ENCODE measurements at regions not wholly inside any gene's neighbourhood (a gene's known extent, or its start where the extent isn't known, plus 50 kb on each side); places are given as distances from the start of the nearest gene placed in this dataset.

- H3K4me2 ChIP-seq (ENCODE audit: low read length), result no peak overlapping the region
- no peaks in the 10 kb centered on the region for H3K79me2 ChIP-seq (ENCODE audit: insufficient read depth, low read length)
- ChIA-PET CTCF (no interaction called here), RAD21 (ENCODE audit: low non-redundant PET in 1 of 2, low total read pairs in 2 of 2, uncharacterized antibody in 2 of 2, unreplicated experiment in 2 of 2) (no interaction called here), POLR2A (no interaction called here)
- intact Hi-C loops (cut with micrococcal nuclease), result no loop called here
- no peaks in the 10 kb centered on the region for H3K36me3 ChIP-seq (ENCODE audit: control insufficient read depth in 1 of 2, insufficient read depth in 2 of 2, low read length in 2 of 2)
- no peaks in the 10 kb centered on the region for H3K9me2 ChIP-seq (ENCODE audit: insufficient read depth)
- TF ChIP-seq CEBPB (IDR thresholded peaks at IDR 0.05; ENCODE audit: low read depth) (no peak), CBX3 (IDR thresholded peaks at IDR 0.05; ENCODE audit: low read depth) (no peak), JUND (IDR thresholded peaks at IDR 0.05) (no peak), ELF1 (IDR thresholded peaks at IDR 0.05; ENCODE audit: borderline replicate concordance, low read depth) (no peak)
- no peaks in the 10 kb centered on the region for H3K9me3 ChIP-seq (ENCODE audit: control insufficient read depth in 1 of 2, insufficient read depth in 1 of 2, low read depth in 1 of 2, low read length in 2 of 2)
- no peak overlapping the region for H3K4me3 ChIP-seq (replicated peaks in 1 of 2; ENCODE audit: low read depth in 1 of 2, low read length in 2 of 2)
- H3K9ac ChIP-seq (ENCODE audit: low read length), result no peak overlapping the region
- no peaks in the 10 kb centered on the region for H3K4me1 ChIP-seq (ENCODE audit: control insufficient read depth in 1 of 2, insufficient read depth in 2 of 2, low read length in 2 of 2)
- ATAC-seq (no peak), DNase-seq (ENCODE audit: low read depth, low spot score) (no peak)
- H3K27ac ChIP-seq (ENCODE audit: low read depth, low read length), result no peak overlapping the region
- no peaks in the 10 kb centered on the region for H4K20me1 ChIP-seq (ENCODE audit: insufficient read depth)
- BruUV-seq (replicated peaks), result no TSS peak
- H3K27me3 ChIP-seq (ENCODE audit: insufficient read depth, low read length), result 0 out of 2 replicates have a peak, but pooled peaks cover 5% of the 10 kb centered on the region
- no peak overlapping the region for H2AFZ ChIP-seq (ENCODE audit: low read depth, low read length, poor library complexity, severe bottlenecking)
These were observed 57.3 kb upstream of the KLF7 start for GRCh38 chr2:207223051-207223450.

GRCh38 chr2:207224381-207224780 lies 58.6 kb upstream of the KLF7 start:
- Histone ChIP-seq H2AFZ (ENCODE audit: low read depth, low read length, poor library complexity, severe bottlenecking) (no peak overlapping the region), H3K27me3 (ENCODE audit: insufficient read depth, low read length) (0 out of 2 replicates have a peak, but pooled peaks cover 4% of the 10 kb centered on the region), H3K27ac (ENCODE audit: low read depth, low read length) (no peak overlapping the region), H3K9me3 (ENCODE audit: control insufficient read depth in 1 of 2, insufficient read depth in 1 of 2, low read depth in 1 of 2, low read length in 2 of 2) (no peaks in the 10 kb centered on the region), H3K4me3 (replicated peaks in 1 of 2; ENCODE audit: low read depth in 1 of 2, low read length in 2 of 2) (no peak overlapping the region), H3K9ac (ENCODE audit: low read length) (no peak overlapping the region), H3K9me2 (ENCODE audit: insufficient read depth) (no peaks in the 10 kb centered on the region), H3K4me2 (ENCODE audit: low read length) (no peak overlapping the region), H3K79me2 (ENCODE audit: insufficient read depth, low read length) (no peaks in the 10 kb centered on the region), H3K4me1 (ENCODE audit: control insufficient read depth in 1 of 2, insufficient read depth in 2 of 2, low read length in 2 of 2) (no peaks in the 10 kb centered on the region), H4K20me1 (ENCODE audit: insufficient read depth) (no peaks in the 10 kb centered on the region), H3K36me3 (ENCODE audit: control insufficient read depth in 1 of 2, insufficient read depth in 2 of 2, low read length in 2 of 2) (no peaks in the 10 kb centered on the region)
- BruUV-seq (replicated peaks), result no TSS peak
- no peak for DNase-seq (ENCODE audit: low read depth, low spot score)
- TF ChIP-seq CEBPB (IDR thresholded peaks at IDR 0.05; ENCODE audit: low read depth) (no peak), EGR1 (IDR thresholded peaks at IDR 0.05; ENCODE audit: low read depth) (no peak), ZNF274 (IDR thresholded peaks at IDR 0.05; ENCODE audit: low read depth, low read length) (no peak), CTCF (IDR thresholded peaks at IDR 0.05 in 2 of 3, conservative IDR thresholded peaks at IDR 0.05 in 1 of 3; ENCODE audit: borderline replicate concordance in 1 of 3, insufficient read depth in 1 of 3, low read depth in 2 of 3, low read length in 2 of 3) (no peak), ZBTB33 (IDR thresholded peaks at IDR 0.05; ENCODE audit: extremely low read depth, insufficient replicate concordance, low read length) (no peak), YY1 (IDR thresholded peaks at IDR 0.05; ENCODE audit: extremely low read depth, insufficient replicate concordance, low read depth, low read length) (no peak), POLR2A (IDR thresholded peaks at IDR 0.05; ENCODE audit: borderline replicate concordance, extremely low read depth, insufficient read depth, insufficient read length) (no peak)
- ChIA-PET RAD21 (ENCODE audit: low non-redundant PET in 1 of 2, low total read pairs in 2 of 2, uncharacterized antibody in 2 of 2, unreplicated experiment in 2 of 2) (no interaction called here), CTCF (no interaction called here), POLR2A (no interaction called here)
- intact Hi-C loops (cut with micrococcal nuclease), result no loop called here
- ATAC-seq, result no peak
